NCI-H446 (cell line): ENCODE measurements at regions not wholly inside any gene's neighbourhood (a gene's known extent, or its start where the extent isn't known, plus 50 kb on each side); places are given as distances from the start of the nearest gene placed in this dataset.

Experiments
- DNase-seq, 2 experiments: peaks; one replicate each; lab custom pipeline; 2025; lab: John Stamatoyannopoulos, UW

- DNase-seq: no peak
Measured at GRCh38 chr11:135075740-135076139, 663.7 kb upstream of the B3GAT1 start.

DNA sequence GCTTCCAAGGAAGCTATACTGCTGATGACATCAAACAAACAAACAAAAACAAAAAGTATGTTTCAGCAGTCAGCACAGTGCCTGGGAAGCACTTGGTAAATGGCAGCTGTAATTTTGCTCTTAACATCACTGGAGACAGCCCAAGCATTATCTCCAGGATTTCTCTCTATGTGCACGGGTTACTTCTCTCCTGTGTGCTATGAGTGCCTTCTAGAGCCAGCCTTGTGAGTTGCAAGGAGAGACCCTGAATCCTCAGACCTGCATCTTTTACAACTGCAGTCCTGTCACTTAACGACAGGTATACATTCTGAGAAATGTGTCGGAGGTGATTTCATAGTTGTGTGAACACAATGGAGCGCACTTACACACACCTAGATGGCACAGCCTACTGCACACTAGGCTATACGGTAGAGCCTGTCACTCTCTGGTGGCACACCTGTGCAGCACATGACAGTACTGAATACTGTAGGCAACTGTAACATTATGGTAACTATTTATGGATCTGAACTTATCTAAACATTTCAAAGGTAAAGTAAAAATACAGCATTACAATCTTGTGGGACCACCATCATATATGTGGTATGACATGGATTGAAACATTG lies 662.5 kb upstream of the B3GAT1 start:
- peak in 1 of 2 experiments; percentile 16 for DNase-seq

DNA sequence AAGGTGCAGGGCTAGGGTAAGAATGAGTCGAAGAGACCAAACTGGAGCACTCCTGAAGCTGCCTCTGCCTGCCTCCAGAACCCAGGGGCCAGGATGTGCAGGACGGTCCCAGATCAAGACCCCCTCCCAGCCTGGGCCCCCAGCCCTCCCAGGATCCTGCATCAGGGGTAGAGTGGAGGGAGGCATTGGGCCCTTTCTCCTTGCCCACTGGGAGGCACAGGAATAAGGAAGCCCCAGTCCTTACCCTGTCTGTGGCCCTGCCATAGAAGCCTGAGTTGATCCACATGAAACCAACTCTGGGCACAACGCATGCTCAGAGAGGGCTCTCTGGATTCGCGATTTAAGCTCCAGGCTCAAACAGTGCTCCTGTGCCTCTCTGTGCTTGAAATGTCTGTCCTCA lies 661.8 kb upstream of the B3GAT1 start:
- DNase-seq: no peak

- DNase-seq: peak in 1 of 2 experiments; percentile 8
Measured at GRCh38 chr11:135073381-135073780, 661.3 kb upstream of the B3GAT1 start.

GRCh38 chr11:135069890-135070289 lies 657.8 kb upstream of the B3GAT1 start:
- no peak for DNase-seq

- DNase-seq: no peak
Measured at GRCh38 chr11:135069063-135069462, 657.0 kb upstream of the B3GAT1 start.

- no peak for DNase-seq
Measured at GRCh38 chr11:135062994-135063393, 651.0 kb upstream of the B3GAT1 start.

DNA sequence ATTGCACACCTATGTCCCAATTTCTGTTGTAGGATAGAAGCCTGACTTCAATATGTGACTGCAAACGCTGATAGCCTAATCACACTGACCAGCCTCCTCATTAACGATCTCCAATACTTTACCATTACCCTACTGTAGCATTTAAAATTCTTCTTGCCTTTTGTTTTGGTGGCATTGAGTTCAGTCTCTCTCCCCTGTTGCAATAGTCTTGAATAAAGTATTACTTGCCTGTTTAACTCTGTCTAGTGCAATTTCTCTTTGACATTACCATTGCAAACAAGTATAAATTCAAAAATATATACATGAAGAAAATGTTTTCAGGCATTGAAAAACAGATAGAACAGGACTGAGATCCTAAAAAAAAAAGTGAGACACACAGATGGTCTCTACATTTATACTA lies 649.1 kb upstream of the B3GAT1 start:
- no peak for DNase-seq

DNA sequence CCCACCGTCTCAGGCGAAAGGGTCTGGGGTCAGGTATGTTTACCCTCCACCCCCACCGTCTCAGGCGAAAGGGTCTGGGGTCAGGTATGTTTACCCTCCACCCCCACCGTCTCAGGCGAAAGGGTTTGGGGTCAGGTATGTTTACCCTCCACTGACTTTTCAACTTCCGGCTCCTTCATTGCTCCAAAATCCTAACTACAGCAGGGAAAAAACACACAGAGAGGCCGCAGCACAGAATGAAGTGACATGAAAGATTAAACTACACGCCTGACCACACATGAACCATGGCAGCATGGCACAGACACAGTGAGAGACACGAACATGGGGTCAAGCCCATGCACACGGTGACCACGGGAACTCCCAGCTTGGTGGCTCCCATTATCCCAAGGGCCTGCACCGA lies 634.9 kb upstream of the B3GAT1 start:
- DNase-seq: no peak

GRCh38 chr11:135046556-135046955 lies 634.5 kb upstream of the B3GAT1 start:
- DNase-seq: no peak

- DNase-seq: no peak
Measured at GRCh38 chr11:135043434-135043833, 631.4 kb upstream of the B3GAT1 start.

- no peak for DNase-seq
Measured at GRCh38 chr11:135037828-135038227, 625.8 kb upstream of the B3GAT1 start.

DNA sequence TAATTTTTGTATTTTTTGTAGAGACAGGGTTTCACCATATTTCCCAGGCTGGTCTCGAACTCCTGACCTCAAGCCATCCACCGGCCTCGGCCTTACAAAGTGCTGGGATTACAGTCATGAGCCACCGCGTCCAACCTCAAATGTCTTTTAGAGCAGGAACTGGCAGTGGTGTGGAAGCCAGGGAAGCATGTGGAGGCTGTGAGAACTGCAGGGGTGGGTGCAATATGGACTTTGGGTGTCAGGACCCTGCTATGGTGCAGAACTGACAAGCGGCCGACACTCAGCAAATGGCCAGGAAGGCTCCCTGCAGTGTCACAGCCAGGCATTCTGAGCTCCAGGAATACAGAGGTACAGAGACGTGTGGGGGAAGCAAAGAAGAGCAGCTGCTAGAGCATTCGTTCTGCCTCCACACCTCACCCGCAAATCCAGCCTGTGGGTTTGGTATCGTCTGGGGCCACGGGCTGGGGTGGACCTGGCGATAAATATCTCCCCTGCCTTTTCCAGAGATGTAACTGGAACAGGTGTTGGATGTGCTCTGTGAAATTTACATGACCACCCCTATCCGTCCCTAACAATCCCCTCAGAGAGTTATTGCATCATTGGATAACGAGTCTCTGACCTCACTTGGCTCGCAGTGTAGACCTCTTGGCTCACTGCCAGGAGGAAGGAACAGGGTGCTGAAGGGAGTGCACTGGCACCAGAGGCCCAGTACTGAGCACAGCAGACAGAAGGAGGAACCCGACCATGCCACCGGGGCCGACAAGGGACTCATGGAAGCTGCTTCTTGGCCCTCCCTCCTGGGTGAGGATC lies 624.7 kb upstream of the B3GAT1 start:
- no peak for DNase-seq

- DNase-seq: no peak
Measured at GRCh38 chr11:135035282-135035681, 623.2 kb upstream of the B3GAT1 start.

GRCh38 chr11:135033540-135033939 lies 621.5 kb upstream of the B3GAT1 start:
- DNase-seq: no peak

GRCh38 chr11:135031205-135031989 lies 619.4 kb upstream of the B3GAT1 start:
- DNase-seq: no peak

- no peak for DNase-seq
Measured at GRCh38 chr11:135027461-135027860, 615.4 kb upstream of the B3GAT1 start.

GRCh38 chr11:135023499-135023898 lies 611.5 kb upstream of the B3GAT1 start:
- DNase-seq: no peak

GRCh38 chr11:135022454-135022853 lies 610.4 kb upstream of the B3GAT1 start:
- DNase-seq: no peak

GRCh38 chr11:135019899-135020298 lies 607.9 kb upstream of the B3GAT1 start:
- DNase-seq: no peak

DNA sequence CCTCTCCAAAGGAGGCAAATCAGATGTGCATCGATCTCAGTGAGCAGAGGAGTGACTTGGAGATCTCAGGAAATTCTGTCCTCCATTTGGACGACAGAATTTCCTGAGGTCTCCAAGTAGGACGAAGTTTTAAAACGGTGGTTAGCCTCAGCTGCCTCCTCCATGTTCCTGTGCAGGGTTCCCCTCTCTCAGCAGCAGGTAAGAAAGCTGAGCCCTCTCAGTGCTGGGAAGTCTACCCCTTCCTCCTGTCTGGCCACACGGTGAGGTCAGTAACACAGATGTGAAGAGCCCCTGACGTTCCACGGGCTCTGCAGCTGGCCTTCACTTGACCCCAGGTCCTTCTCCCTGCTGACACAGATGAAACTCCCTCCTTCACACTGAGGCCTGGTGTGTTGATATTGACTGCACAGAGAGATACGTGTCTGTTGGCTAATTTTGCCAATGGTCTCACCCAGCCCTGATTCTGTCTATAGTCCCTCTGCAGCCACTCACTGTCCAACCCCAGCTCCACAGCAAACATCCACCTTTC lies 607.4 kb upstream of the B3GAT1 start:
- no peak for DNase-seq

DNA sequence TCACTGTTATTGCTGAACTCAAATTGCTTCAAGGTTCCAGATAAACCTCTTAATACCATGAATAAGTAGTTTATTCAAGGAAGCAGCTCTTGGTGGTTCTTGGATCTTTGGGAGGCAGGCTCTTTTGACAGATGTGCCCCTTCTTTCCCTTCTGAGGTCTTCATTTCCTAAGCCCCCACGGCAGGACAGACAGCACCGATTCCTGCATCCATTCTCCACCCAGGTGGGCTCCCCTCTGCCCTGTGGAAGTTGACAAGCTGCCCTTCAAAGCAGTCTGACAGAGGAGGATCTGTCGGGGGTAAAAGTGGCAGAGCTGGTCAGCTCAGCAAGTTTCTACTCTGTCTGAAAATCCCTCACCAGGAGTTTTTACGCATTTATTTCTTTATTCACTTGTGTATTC lies 605.3 kb upstream of the B3GAT1 start:
- no peak for DNase-seq

GRCh38 chr11:135015966-135016365 lies 603.9 kb upstream of the B3GAT1 start:
- no peak for DNase-seq
